GM21619 (cell line): ENCODE measurements at regions not wholly inside any gene's neighbourhood (a gene's known extent, or its start where the extent isn't known, plus 50 kb on each side); places are given as distances from the start of the nearest gene placed in this dataset.

Experiments
- ATAC-seq: cut with Tn5 transposase; IDR thresholded peaks from one replicate; pipeline ENCODE4 v1.9.1; 2021; ENCODE audit not compliant: unreplicated experiment

DNA sequence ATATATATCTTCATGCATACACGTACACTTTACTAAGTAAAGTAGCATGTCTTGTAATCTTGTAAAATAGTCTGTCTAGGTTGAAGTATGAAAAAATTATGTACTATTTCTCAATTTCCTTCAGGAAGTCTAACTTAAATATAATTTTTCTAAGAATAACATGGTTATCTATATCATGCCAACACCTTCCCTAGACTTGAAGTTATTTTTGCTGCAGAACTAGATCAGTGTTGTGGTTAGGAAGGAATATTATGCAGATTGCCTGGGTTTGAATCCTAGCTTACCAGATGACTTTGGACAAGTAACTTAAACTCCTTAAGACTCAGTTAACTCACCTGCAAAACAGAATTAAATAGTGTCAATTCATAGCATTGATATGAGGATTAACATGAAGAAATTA, 142.2 kb upstream of the SEMA3A start:
- no peak for ATAC-seq

DNA sequence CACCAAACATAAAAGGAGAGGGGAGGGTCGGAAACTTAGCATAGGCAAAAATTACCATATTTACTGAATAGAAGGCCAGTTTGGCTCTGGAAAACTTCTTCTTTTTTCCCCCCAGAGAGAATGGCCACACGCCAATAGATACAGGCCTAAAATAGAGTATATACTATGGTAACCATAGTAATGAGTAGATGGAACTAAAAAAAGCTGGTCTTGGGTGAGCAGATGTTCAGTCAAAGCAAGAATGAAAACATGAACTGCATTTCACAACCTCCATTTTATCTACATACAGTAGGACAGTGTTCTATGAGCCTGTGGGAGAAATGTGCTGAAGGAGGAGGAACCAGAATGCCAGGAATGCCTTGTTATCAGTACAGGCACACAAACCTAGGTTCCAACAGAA, 141.7 kb upstream of the SEMA3A start:
- ATAC-seq, result peak; percentile 54

- ATAC-seq, result no peak
Measured at GRCh38 chr7:84331616-84332015, 137.0 kb upstream of the SEMA3A start.

GRCh38 chr7:84328571-84328970, 134.0 kb upstream of the SEMA3A start:
- no peak for ATAC-seq

- ATAC-seq, result no peak
Measured at GRCh38 chr7:84324136-84324630, 129.6 kb upstream of the SEMA3A start.

DNA sequence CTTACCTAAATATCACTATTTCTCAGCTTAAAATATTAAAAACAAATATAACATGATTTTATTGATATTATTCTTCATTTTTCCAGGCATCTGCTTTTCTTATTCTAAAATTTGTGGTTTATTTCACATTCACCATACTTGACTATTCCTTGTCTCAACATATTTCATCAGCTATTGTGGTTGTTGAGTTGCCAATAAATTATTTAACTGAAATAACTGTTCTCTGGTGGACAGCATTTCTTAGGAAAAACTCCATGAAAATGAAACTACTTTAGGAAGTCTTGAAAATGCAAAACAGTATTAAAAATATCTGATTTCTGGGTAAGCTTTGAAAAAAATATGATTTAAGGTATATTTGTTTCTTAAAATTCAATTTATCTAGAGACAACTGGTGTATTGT, 122.9 kb upstream of the SEMA3A start:
- ATAC-seq, result no peak

GRCh38 chr7:84314263-84314662, 119.7 kb upstream of the SEMA3A start:
- ATAC-seq, result no peak

GRCh38 chr7:84304407-84304806, 109.8 kb upstream of the SEMA3A start:
- no peak for ATAC-seq

- no peak for ATAC-seq
Measured at GRCh38 chr7:84302949-84303348, 108.4 kb upstream of the SEMA3A start.

DNA sequence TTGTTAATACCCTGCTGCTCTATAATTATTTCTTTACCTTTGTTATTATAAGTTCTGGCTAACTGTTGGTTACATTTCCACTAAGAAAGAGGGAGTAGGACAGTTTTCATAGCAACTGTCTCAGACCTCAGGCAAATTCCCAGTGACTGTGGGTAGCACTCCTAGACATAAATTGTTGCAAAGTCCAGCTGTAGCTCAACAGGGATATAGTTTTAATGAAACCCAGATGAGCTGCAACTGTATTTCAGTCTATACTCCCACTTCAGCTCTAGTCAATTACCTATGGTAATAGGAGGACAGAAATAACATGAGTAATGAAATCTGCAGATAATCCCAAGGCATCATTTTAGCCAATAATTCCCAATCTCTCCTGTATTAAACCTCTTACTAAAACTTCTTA, 103.0 kb upstream of the SEMA3A start:
- ATAC-seq, result no peak

GRCh38 chr7:84294847-84295455, 100.4 kb upstream of the SEMA3A start:
- no peak for ATAC-seq

- no peak for ATAC-seq
Measured at GRCh38 chr7:84294391-84294790, 99.8 kb upstream of the SEMA3A start.

DNA sequence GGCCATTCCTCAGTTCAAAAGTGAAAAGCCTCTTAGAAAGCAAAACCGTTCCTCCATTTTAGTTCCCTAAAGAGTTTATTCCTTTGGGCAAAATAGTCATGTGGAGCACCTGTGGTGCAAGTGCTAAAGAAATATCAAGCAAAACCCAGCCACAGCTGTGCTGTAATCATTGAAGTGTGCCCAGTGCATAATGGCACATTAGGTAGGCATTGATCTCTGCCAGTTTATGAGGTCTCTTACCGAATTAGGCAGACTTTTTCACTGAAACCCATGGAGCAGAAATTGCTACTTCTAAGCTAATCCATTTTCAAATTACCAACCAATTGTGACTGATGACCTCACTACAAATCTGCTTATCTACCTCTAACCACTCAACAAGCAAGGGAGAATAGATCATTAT, 97.2 kb upstream of the SEMA3A start:
- ATAC-seq, result no peak

DNA sequence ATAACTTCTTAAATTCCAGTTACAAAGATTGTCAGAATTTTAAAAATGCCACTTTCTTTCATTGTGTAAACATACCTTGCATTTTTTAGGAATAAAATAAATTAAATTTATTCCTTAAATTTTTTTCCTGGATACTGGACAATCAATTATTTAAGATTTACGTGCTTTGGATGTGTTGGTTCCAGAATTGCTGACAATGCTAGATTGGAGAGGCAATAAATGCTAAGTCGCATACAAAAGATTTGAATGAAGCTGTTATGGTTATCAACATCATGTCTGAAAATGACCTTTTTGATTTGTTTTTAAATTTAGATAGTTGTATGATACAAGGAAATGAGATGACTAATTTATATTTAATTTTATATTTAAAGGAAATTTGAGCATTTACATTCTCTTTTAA, 89.2 kb upstream of the SEMA3A start:
- ATAC-seq, result no peak

GRCh38 chr7:84281518-84281917, 86.9 kb upstream of the SEMA3A start:
- no peak for ATAC-seq

- no peak for ATAC-seq
Measured at GRCh38 chr7:84277628-84278224, 83.1 kb upstream of the SEMA3A start.

GRCh38 chr7:84274029-84274638, 79.5 kb upstream of the SEMA3A start:
- no peak for ATAC-seq

GRCh38 chr7:84271543-84271942, 77.0 kb upstream of the SEMA3A start:
- no peak for ATAC-seq

DNA sequence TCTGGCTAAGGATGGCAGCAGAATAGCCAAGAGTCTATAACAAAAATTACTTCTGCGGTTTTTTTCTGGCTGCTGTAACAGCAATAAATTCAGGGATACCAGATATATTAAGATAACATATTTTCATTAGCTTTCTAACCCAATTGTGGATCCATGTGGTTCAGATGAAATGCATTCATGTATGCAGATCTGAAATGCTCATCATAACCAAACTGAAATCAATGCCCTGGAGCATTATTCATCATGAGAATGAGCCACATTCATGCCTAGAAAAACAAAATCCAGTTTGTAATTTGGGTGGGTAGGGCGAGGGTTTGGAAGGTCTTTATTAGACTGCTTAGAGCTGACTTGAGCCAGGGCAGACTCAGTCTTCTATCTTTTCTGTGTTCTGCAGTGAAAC, 69.8 kb upstream of the SEMA3A start:
- no peak for ATAC-seq

- ATAC-seq, result no peak
Measured at GRCh38 chr7:84263106-84263505, 68.5 kb upstream of the SEMA3A start.

DNA sequence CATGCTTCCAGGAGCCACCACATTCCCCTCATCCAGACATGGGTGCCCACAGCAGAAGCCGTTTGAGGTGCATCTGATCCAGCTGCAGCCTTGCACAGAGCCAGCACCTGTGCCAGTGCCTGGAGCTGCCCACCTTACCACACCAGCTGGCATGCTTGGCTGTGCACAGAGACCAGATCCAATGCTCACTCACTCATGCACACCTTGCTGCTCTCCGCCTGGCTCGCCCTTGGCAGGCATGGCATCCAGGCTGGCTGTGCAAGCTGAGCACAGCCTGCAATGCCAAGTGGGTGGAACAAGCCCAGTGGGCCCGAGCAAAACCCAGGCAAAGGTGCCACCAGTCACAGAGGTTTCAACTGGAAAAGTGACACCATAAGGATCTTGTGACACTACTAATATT, 66.9 kb upstream of the SEMA3A start:
- no peak for ATAC-seq

DNA sequence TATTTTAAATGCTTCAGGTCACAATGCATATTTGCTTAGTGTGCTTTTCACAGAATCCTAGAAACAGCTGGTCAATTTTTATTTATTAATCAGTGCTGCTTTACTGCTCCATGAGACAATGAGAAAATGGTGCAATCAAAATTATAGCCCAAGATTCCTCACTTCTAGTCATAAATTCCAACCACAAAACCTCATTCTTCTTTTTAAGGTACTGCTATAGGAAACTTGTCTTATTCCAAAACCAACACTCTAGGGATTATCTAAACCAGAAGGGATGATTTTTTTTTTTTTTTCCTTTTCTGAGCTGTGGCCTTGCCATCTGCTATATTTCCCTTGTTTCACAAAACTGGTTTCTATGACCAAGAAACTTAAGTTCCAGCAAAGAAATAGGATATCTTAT, 64.0 kb upstream of the SEMA3A start:
- ATAC-seq, result no peak

GRCh38 chr7:84256571-84256971, 62.0 kb upstream of the SEMA3A start:
- ATAC-seq, result no peak
